Stimulated activated CD4-positive, alpha-beta T cell treated with anti-CD3 and anti-CD28 coated beads, Interleukin-2, amount 100 ng/mL, for 4 hours (primary cell): ENCODE measurements at regions not wholly inside any gene's neighbourhood (a gene's known extent, or its start where the extent isn't known, plus 50 kb on each side); places are given as distances from the start of the nearest gene placed in this dataset.
"Not testable (repeated sequence)": the region's sequence is repeated elsewhere in the genome, so short reads cannot be mapped to it uniquely, and the experiment has no call there.

ENCODE experiments used
- DNase-seq: peaks from one replicate; pipeline ENCODE4 v3.0.0-alpha.2; 2020; ENCODE audit warnings: low read depth

DNA sequence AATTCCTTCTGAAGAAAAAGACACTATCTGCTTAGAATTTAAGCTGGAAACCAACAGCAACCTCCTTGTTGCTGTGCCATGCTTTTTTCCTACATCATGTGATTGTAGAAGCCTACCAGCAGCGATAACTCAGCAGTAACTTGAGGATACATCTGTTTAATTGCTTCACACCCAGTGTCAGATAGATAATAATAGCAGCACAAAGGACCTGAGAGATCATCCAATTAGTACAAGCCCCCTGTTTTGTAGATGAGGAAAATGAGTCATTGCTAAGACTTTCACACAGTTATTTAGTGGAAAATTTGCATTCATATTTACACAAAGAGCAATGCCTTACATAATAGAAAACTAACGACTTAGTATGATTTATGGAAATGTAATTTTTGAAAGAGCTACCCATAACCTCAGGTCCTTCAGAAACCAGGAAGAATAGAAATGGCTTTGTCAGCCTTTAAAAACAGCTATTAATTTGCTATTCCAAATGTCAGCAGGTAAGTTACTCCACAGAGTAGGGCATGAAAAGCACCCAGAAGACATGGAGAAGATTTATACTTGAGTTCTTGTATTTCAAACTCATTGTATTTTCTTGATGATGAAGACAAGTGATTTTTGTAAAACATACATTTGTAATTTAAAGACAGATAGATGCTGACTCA is 93.7 kb upstream of the SGCG start:
- DNase-seq, result no peak

DNA sequence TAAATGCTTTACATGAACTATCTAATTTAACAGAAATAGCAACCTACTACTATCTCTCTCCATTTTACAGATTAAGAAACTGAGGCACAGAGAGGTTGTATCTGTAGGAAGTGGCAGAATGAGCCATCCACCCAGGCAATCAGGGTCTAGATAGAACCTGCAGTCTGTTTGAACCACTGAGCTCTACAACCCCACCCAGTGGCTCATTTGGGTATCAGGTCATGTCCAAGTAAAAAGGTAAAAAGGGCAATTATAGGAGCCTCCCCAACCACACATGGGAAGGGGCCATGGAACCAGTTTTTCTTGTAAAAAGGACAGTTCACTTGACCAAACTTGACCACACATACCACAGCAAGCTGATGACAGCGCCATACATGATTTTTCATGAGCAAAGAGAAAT is 92.9 kb upstream of the SGCG start:
- DNase-seq, result no peak

DNA sequence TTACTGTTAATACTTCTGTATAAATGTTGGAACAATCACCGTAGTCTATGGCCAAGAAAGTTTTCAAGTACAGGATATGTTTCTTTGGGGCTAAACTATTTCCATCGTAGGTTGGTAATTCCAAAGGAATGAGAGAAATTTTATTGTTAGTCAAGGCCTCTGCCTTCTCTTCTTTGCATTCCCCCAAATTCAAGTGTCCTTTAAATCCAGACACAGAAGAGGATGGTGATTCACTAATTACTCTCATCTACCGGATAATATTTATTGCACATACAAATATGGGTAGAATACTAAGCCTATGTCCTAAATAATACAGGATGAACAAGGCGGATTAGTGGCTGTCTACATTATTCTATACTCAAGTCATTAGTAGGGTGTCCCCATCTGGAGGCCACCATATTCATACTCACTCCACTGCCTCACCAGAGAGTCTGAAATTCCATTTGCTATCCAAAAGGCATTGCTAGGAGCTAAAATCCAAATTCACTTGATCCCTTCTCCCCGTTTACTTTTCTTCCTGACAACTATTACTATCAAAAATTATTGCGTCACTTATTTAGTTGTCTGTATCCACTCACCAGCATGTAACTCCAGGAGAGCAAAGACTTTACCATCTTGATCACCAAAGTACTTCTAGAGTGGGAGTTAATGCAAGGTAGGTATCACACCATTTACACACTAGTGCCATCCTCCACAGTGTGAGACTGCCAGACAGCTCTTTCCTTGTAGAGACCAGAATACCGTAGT is 82.4 kb upstream of the SGCG start:
- no peak for DNase-seq

DNA sequence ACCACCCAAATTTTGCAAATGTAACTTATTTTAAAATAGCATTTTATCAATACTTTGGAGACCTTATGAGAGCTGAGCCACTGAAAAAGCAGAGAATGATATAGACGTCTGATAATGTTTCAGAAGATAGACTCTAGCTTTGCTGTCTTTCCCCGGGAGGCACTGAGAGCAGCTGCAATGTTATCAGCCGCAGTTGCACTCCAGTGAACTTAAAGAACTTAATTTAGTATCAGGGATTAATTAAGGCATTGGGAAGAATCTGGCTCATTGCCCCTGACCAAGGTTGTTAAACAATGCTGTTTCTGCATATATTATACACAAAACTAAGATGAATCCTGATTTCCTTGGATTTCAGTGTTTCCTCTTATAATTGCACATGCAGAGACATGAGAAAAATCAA is 75.7 kb upstream of the SGCG start:
- no peak for DNase-seq

DNA sequence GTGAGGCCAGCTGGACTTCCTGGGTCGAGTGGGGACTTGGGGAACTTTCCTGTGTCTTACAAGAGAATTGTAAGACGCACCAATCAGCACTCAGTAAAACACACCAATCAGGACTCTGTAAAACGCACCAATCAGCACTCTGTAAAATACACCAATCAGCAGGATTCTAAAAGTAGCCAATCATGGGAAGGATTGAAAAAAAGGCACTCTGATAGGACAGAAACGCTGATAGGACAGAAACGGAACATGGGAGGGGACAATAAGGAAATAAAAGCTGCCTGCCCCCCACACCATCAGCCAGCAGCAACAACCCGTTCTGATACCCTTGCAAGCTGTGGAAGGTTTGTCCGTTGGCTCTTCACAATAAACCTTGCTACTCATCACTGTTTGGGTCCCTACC is 73.1 kb upstream of the SGCG start:
- no peak for DNase-seq

DNA sequence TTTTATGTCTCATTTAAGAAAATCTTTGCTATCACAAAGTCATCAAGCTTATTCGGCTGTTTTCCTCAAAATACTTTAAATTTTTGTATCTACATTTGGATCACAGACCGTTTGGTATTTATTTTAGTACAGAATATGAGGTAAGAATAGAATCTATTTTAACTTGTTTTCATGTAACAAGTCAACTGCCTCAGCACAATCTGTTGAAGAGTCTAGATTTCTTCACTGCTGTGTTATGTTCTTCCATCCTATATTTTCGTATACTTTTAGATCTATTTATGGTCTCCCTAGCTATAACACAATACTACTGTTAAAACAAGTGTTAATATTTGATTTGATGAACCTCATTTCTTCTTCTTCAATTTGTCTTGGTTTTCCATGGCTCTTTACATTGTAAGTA is 61.6 kb upstream of the SGCG start:
- no peak for DNase-seq

DNA sequence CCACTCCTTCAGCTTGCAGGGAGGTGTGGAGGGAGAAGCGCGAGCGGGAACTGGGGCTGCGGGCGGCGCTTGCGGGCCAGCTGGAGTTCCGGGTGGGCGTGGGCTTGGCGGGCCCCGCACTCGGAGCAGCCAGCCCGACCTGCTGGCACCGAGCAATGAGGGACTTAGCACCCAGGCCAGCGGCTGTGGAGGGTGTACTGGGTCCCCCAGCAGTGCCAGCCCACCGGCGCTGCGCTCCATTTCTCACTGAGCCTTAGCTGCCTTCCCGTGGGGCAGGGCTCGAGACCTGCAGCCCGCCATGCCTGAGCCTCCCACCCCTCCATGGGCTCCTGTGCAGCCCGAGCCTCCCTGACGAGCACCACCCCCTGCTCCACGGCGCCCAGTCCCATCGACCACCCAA is 53.2 kb upstream of the SGCG start:
- DNase-seq, result not testable (repeated sequence)

DNA sequence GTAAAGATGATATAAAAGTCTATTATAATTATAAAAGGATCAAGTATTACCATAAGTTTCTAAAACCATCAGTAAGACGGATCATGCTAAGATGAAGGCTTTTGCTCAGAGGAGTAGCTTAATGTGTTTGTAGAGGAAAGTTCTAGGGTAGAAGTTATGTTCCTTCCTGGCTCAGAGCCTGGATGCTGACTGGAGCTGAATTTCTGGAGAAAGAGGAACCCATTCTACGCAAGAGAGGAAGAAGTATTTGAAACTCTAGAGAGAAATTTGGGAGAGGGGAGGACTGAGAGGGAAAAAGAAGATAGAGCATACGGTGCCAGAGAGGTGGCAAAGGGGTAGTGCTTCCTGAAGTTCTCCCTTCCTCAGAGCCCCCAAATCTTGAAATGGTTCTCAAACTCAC is 51.4 kb upstream of the SGCG start:
- no peak for DNase-seq
